ENCODE measurements at regions not wholly inside any gene's neighbourhood (a gene's known extent, or its start where the extent isn't known, plus 50 kb on each side); places are given as distances from the start of the nearest gene placed in this dataset.

DNA sequence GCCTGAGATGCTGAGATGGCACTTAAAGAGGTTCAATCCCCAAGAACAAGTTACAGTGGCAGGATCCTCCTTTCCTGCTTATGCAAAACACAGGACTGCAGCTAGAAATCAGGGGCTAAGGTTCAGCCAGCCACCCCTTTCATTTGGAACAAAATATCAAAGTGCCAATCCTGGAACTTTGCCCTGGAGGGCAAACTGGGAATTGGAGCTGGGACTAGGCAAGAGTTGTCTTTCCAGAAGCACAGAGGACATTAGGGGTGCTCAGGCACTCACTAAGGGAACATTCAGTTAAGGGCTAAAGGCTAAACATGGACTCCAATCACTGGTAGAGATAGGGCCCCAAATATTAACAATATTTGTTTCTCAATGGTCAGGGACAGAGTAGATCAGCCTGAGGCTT lies 237.2 kb downstream of the EMP1 start:
- Histone ChIP-seq H3K9ac (ENCODE audit: low read depth, low read length) (no peak overlapping the region), H4K20me1 (ENCODE audit: insufficient read depth, low read length) (no peaks in the 10 kb centered on the region), H2AFZ (replicated peaks; ENCODE audit: low read length, poor library complexity) (no peak overlapping the region), H4K8ac (ENCODE audit: low read depth in 2 of 2, low read length in 2 of 2) (no peak overlapping the region), H4K91ac (ENCODE audit: insufficient read depth, low read depth, low read length) (no peak overlapping the region), H3K4me3 (ENCODE audit: insufficient read depth, low read depth, low read length) (no peak overlapping the region), H2AK9ac (replicated peaks; ENCODE audit: low read depth, low read length, poor library complexity) (no peak overlapping the region), H3K9me3 (ENCODE audit: control insufficient read depth, insufficient read depth, low read length) (no peaks in the 10 kb centered on the region), H3K27me3 (ENCODE audit: control insufficient read depth, insufficient read depth, low read length) (no peaks in the 10 kb centered on the region), H3K4me2 (ENCODE audit: low read depth, low read length) (no peak overlapping the region), H4K5ac (ENCODE audit: low read depth, low read length) (no peak overlapping the region), H3K79me1 (ENCODE audit: low read depth in 1 of 2, low read length in 2 of 2) (no peaks in the 10 kb centered on the region), H3K18ac (ENCODE audit: low read depth, low read length) (no peak overlapping the region), H3K27ac (ENCODE audit: insufficient read depth, low read length) (no peak overlapping the region), H2BK20ac (ENCODE audit: low read depth, low read length) (no peak overlapping the region), H3K56ac (ENCODE audit: extremely low read depth, insufficient read depth, low read length) (no peak overlapping the region), H3K23ac (ENCODE audit: low read depth, low read length) (no peak overlapping the region), H3K9me1 (ENCODE audit: insufficient read depth, low read length) (no peaks in the 10 kb centered on the region), H2BK120ac (ENCODE audit: low read depth, low read length) (no peak overlapping the region), H3K36me3 (ENCODE audit: control insufficient read depth, insufficient read depth, low read length) (no peaks in the 10 kb centered on the region), H3K14ac (replicated peaks; ENCODE audit: low read depth, low read length) (no peak overlapping the region), H2BK5ac (ENCODE audit: low read depth, low read length, poor library complexity, severe bottlenecking) (no peak overlapping the region), H2AK5ac (ENCODE audit: low read depth, low read length) (no peak overlapping the region), H3K4me1 (ENCODE audit: control insufficient read depth, insufficient read depth, low read length) (no peaks in the 10 kb centered on the region), H2BK15ac (ENCODE audit: low read depth, low read length) (no peak overlapping the region), H3K4ac (ENCODE audit: low read depth, low read length) (no peak overlapping the region)
- no TSS peak for BruUV-seq (replicated peaks)
- DNase-seq, result no peak
- dilution Hi-C loops (cut with HindIII; ENCODE audit: low sequenced_read_pairs, unreplicated experiment) (no loop called here), in situ Hi-C loops (cut with MboI; ENCODE audit: low sequenced_read_pairs) (no loop called here), intact Hi-C loops (cut with micrococcal nuclease) (no loop called here)
- POLR2A ChIA-PET (ENCODE audit: unreplicated experiment), result no interaction called here
- CTCF ChIA-PET, result interaction anchor here (0.6 kb wide), 1 partner anchor 15 kb away, joined by 4 read pairs; no protein-coding TSS in a partner anchor
- no peak for ATAC-seq (ENCODE audit: low read depth)
- TF ChIP-seq, protein P1, sequence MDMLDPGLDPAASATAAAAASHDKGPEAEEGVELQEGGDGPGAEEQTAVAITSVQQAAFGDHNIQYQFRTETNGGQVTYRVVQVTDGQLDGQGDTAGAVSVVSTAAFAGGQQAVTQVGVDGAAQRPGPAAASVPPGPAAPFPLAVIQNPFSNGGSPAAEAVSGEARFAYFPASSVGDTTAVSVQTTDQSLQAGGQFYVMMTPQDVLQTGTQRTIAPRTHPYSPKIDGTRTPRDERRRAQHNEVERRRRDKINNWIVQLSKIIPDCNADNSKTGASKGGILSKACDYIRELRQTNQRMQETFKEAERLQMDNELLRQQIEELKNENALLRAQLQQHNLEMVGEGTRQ (IDR thresholded peaks at IDR 0.05; ENCODE audit: low read depth, low read length), result no peak
- TF ChIP-seq SMC3 (IDR thresholded peaks at IDR 0.05; ENCODE audit: low read depth, low read length), result no peak
- TF ChIP-seq RCOR1 (IDR thresholded peaks at IDR 0.05; ENCODE audit: insufficient replicate concordance, low read length), result no peak
- TF ChIP-seq, protein P2, sequence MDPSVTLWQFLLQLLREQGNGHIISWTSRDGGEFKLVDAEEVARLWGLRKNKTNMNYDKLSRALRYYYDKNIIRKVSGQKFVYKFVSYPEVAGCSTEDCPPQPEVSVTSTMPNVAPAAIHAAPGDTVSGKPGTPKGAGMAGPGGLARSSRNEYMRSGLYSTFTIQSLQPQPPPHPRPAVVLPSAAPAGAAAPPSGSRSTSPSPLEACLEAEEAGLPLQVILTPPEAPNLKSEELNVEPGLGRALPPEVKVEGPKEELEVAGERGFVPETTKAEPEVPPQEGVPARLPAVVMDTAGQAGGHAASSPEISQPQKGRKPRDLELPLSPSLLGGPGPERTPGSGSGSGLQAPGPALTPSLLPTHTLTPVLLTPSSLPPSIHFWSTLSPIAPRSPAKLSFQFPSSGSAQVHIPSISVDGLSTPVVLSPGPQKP (IDR thresholded peaks at IDR 0.05; ENCODE audit: borderline replicate concordance, low read depth, low read length), result no peak
- TF ChIP-seq MAZ (IDR thresholded peaks at IDR 0.05; ENCODE audit: borderline replicate concordance, low read depth, low read length), result no peak
- TF ChIP-seq FOS (IDR thresholded peaks at IDR 0.05; ENCODE audit: low read depth, low read length), result no peak
- TF ChIP-seq NFE2L2 (IDR thresholded peaks at IDR 0.05; ENCODE audit: low read depth, low read length), result no peak
- TF ChIP-seq BHLHE40 (IDR thresholded peaks at IDR 0.05; ENCODE audit: low read depth, low read length), result no peak
- TF ChIP-seq RAD21 (IDR thresholded peaks at IDR 0.05; ENCODE audit: low read length), result no peak
- TF ChIP-seq CEBPB (IDR thresholded peaks at IDR 0.05; ENCODE audit: low read depth, low read length), result no peak

Data from IMR-90 (cell line).